GM12878 (cell line): ENCODE measurements at regions not wholly inside any gene's neighbourhood (a gene's known extent, or its start where the extent isn't known, plus 50 kb on each side); places are given as distances from the start of the nearest gene placed in this dataset.

Source experiments
- ATAC-seq: fragments of 200-7000 bp; cut with Tn5 transposase; 3 replicates; pipeline ENCODE4 v1.9.1; 2020; ENCODE audit warnings: mild to moderate bottlenecking, moderate library complexity
- BruUV-seq: library from RNA; stranded (reverse); fragments of 400-500 nt; replicated peaks from 2 replicates; lab custom pipeline; 2021; lab: Mats Ljungman, UMichigan
- CTCF ChIA-PET: fragments of 300-600 bp; sonication (Branson Sonifier 250); formaldehyde crosslinking; extraction: SDS; loops from one replicate; lab custom pipeline; 2021; ENCODE audit warnings: inconsistent platforms; lab: Yijun Ruan, JAX
- POLR2A ChIA-PET: fragments of 350-600 bp; formaldehyde crosslinking; extraction: SDS; loops from one replicate; lab custom pipeline; 2021; ENCODE audit warnings: inconsistent platforms; lab: Charles Lee
- RAD21 ChIA-PET: fragments of 300-600 bp; sonication (Branson Sonifier 250); formaldehyde crosslinking; loops from one replicate; lab custom pipeline; 2023; ENCODE audit warnings: antibody characterized with exemption; ENCODE audit not compliant: unreplicated experiment; lab: Charles Lee
- SMC1A ChIA-PET: fragments of 300-600 bp; sonication (Branson Sonifier 250); formaldehyde crosslinking; loops from one replicate; lab custom pipeline; 2023; ENCODE audit not compliant: unreplicated experiment, uncharacterized antibody; lab: Charles Lee
- DNase-seq: peaks from one replicate; pipeline ENCODE4 v3.0.0-alpha.2; 2011; ENCODE audit warnings: low read depth, low spot score
- FAIRE-seq: peaks from 3 replicates; lab custom pipeline; 2011; peaks lifted over from hg19 to GRCh38; lab: Jason Lieb, UNC
- H2AFZ ChIP-seq: 2 replicates; pipeline ENCODE4 v1.6.0; 2011; ENCODE audit warnings: low read depth, low read length, control low read depth; ENCODE audit not compliant: control insufficient read depth
- H3K27ac ChIP-seq: 2 replicates; pipeline ENCODE4 v1.5.1; 2011; ENCODE audit warnings: control low read depth; ENCODE audit not compliant: control insufficient read depth, insufficient read depth
- H3K27me3 ChIP-seq, 2 experiments: replicated peaks in 1 of 2; 2 replicates each; pipeline versions ENCODE4 v1.6.0 to v1.6.1; 2011; ENCODE audit warnings: low read length in 1 of 2; ENCODE audit not compliant: control insufficient read depth in 2 of 2, insufficient read depth in 2 of 2
- H3K36me3 ChIP-seq, 2 experiments: 2 replicates each; pipeline ENCODE4 v1.5.1; 2011; ENCODE audit warnings: low read length in 1 of 2; ENCODE audit not compliant: control insufficient read depth in 2 of 2, insufficient read depth in 2 of 2
- H3K4me1 ChIP-seq: 2 replicates; pipeline ENCODE4 v1.6.1; 2011; ENCODE audit warnings: mild to moderate bottlenecking, low read length, moderate library complexity, mixed read lengths; ENCODE audit not compliant: control insufficient read depth, insufficient read depth
- H3K4me2 ChIP-seq: 2 replicates; pipeline ENCODE4 v1.6.0; 2011; ENCODE audit warnings: control low read depth; ENCODE audit not compliant: control insufficient read depth, insufficient read depth
- H3K4me3 ChIP-seq: fragments of 200-600 bp; sonication (generic); 2 replicates; pipeline ENCODE4 v1.5.1; 2016
- H3K79me2 ChIP-seq: 2 replicates; pipeline ENCODE4 v1.6.0; 2011; ENCODE audit warnings: low read length; ENCODE audit not compliant: control insufficient read depth, insufficient read depth
- H3K9ac ChIP-seq: 2 replicates; pipeline ENCODE4 v1.8.0; 2011; ENCODE audit warnings: low read length, control low read depth, mixed read lengths; ENCODE audit not compliant: control insufficient read depth, insufficient read depth
- H3K9me3 ChIP-seq: replicated peaks from 3 replicates; pipeline ENCODE4 v1.5.1; 2011; ENCODE audit warnings: mild to moderate bottlenecking, low read length; ENCODE audit not compliant: control insufficient read depth, insufficient read depth
- H4K20me1 ChIP-seq: 2 replicates; pipeline ENCODE4 v1.6.0; 2011; ENCODE audit not compliant: control insufficient read depth, insufficient read depth
- BMI1 ChIP-seq: fragments of 450-650 bp; IDR thresholded peaks from 2 replicates; pipeline ENCODE4 v1.6.1; 2016; ENCODE audit warnings: mild to moderate bottlenecking, moderate library complexity, borderline replicate concordance
- CREM ChIP-seq: IDR thresholded peaks from 2 replicates; pipeline ENCODE4 v1.6.1; 2014; ENCODE audit warnings: antibody characterized with exemption, low read depth
- ESRRA ChIP-seq: IDR thresholded peaks from 2 replicates; pipeline ENCODE4 v1.6.1; 2012; ENCODE audit warnings: mild to moderate bottlenecking, low read length, improper control_type of control experiment
- EZH2 ChIP-seq: IDR thresholded peaks from 2 replicates; pipeline ENCODE4 v1.6.1; 2012; ENCODE audit warnings: low read depth, mild to moderate bottlenecking, control low read depth, inconsistent platforms, low read length, borderline replicate concordance; ENCODE audit not compliant: control insufficient read depth
- HDAC2 ChIP-seq: fragments of 200-600 bp; sonication (generic); IDR thresholded peaks from 2 replicates; pipeline ENCODE4 v1.6.1; 2017
- HDGF ChIP-seq: fragments of 450-650 bp; IDR thresholded peaks from 2 replicates; pipeline ENCODE4 v1.6.1; 2016; ENCODE audit warnings: antibody characterized with exemption
- IKZF2 ChIP-seq, 2 experiments: fragments of 450-650 bp; IDR thresholded peaks; 2 replicates each; pipeline ENCODE4 v1.6.1; 2017; ENCODE audit warnings: mild to moderate bottlenecking in 2 of 2, moderate library complexity in 2 of 2
- MEF2B ChIP-seq: fragments of 450-650 bp; IDR thresholded peaks from 2 replicates; pipeline ENCODE4 v1.6.1; 2018; ENCODE audit warnings: mild to moderate bottlenecking, moderate library complexity; ENCODE audit not compliant: partially characterized antibody, poor library complexity, severe bottlenecking
- NR2F1 ChIP-seq: fragments of 450-650 bp; conservative IDR thresholded peaks from 2 replicates; pipeline ENCODE4 v1.6.1; 2017; ENCODE audit warnings: mild to moderate bottlenecking
- RAD51 ChIP-seq: fragments of 450-650 bp; IDR thresholded peaks from 2 replicates; pipeline ENCODE4 v1.6.1; 2016; ENCODE audit warnings: moderate library complexity, mild to moderate bottlenecking, inconsistent platforms
- SIN3A ChIP-seq: IDR thresholded peaks from 2 replicates; pipeline ENCODE4 v1.6.1; 2012; ENCODE audit warnings: low read depth, low read length, improper control_type of control experiment
- SIX5 ChIP-seq: IDR thresholded peaks from 2 replicates; pipeline ENCODE4 v1.6.1; 2011; ENCODE audit warnings: mild to moderate bottlenecking, low read depth, low read length, moderate library complexity; ENCODE audit not compliant: severe bottlenecking
- SMC3 ChIP-seq: IDR thresholded peaks from 2 replicates; pipeline ENCODE4 v1.6.1; 2011; ENCODE audit warnings: low read length, improper control_type of control experiment, borderline replicate concordance
- SP1 ChIP-seq: IDR thresholded peaks from one replicate; pipeline ENCODE4 v1.6.1; 2011; ENCODE audit warnings: low read depth, low read length
- STAT3 ChIP-seq: IDR thresholded peaks from 2 replicates; pipeline ENCODE4 v1.6.1; 2011; ENCODE audit warnings: low read depth, low read length, improper control_type of control experiment
- ZNF207 ChIP-seq: fragments of 450-650 bp; IDR thresholded peaks from 2 replicates; pipeline ENCODE4 v1.6.1; 2014; ENCODE audit warnings: antibody characterized with exemption, mild to moderate bottlenecking, borderline replicate concordance
- ZNF217 ChIP-seq: fragments of 450-650 bp; IDR thresholded peaks from 2 replicates; pipeline ENCODE4 v1.6.1; 2017; ENCODE audit warnings: antibody characterized with exemption, mild to moderate bottlenecking
- WGBS: methylation state at CpG from one replicate; pipeline ENCODE4 v1.1.6; 2016; ENCODE audit warnings: low lambda C conversion rate; ENCODE audit not compliant: insufficient replicate concordance, insufficient coverage; ENCODE audit errors: missing lambda C conversion rate; 5-methylcytosine and 5-hydroxymethylcytosine counted together
- in situ Hi-C: fragments of 300-500 bp; cut with MboI; formaldehyde crosslinking; loops from 9 replicates; pipeline ENCODE4 v1.14.3; 2018; ENCODE audit warnings: mixed read lengths
- intact Hi-C: fragments of 100-400 bp; cut with micrococcal nuclease; formaldehyde crosslinking; loops from one replicate; pipeline ENCODE4 v1.14.2; 2022; ENCODE audit not compliant: unreplicated experiment
- TF ChIP-seq, protein P1 (sequence below), 3 experiments: IDR thresholded peaks in 2 of 3; conservative IDR thresholded peaks in 1 of 3; 2 replicates each; pipeline ENCODE4 v1.5.1; 2011; ENCODE audit warnings: low read depth in 3 of 3, low read length in 3 of 3, mild to moderate bottlenecking in 3 of 3, control low read depth in 2 of 3, moderate library complexity in 2 of 3, inconsistent platforms in 1 of 3, mixed read lengths in 1 of 3; ENCODE audit not compliant: control insufficient read depth in 2 of 3, insufficient read depth in 1 of 3; ENCODE audit errors: extremely low read depth in 1 of 3

DNA sequence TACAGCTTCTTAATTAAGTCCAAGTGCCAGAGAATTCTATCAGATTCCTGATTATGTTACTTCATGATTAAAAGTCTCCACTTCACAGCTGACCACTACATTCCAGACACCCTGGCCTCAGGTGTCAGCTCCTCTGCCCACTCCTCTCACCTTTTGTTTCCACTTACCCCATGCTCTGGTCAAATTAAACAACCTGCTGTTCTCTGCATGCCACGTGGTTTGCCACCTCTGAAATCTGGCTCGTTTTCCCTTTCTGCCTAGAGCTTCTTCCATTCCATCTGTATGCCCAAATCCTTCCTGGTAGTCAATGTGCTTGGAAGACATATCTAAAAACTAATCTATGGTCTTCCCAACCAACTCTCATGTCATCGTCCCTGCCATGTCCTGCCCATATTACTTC lies 158.6 kb downstream of the ICE1 start (continued):
- TF ChIP-seq SMC3 (no peak), STAT3 (no peak), SIX5 (no peak), HDAC2 (no peak), HDGF (no peak)

DNA sequence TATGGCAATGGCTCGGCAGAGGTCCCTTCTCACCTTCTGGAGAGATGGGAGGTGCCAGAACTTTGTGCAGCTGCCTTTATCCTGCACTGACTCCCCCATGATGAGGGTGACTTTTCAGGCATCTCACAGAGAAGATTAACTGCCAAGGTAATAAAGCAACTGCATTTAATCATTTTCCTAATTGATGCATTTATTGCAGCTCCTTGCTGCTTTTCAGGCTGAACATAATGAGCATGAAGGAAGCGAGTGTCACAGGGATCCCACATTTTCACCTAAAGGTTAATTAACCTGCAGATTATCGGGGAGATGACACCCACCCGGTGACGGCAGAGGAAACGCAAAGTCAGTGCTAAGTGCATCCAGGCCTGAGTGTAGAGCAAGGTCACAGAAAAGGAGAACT lies 154.3 kb downstream of the ICE1 start:
- RAD21 ChIA-PET, result no interaction called here
- intact Hi-C loops, result no loop called here
- H3K36me3 ChIP-seq, result no peaks in the 10 kb centered on the region
- TF ChIP-seq IKZF2 (IDR thresholded peaks at IDR 0.05) (no peak), NR2F1 (no peak), BMI1 (no peak)
- TF ChIP-seq, all 136 proteins: peak for 0
- H3K9ac ChIP-seq, result no peak overlapping the region
- H4K20me1 ChIP-seq, result no peaks in the 10 kb centered on the region
- in situ Hi-C loops, result no loop called here
- ChIA-PET CTCF (no interaction called here), SMC1A (interaction anchor here (0.7 kb wide), 1 partner anchor 236 kb away, joined by 3 read pairs; no protein-coding TSS in a partner anchor), POLR2A (no interaction called here)
- no peak overlapping the region for H3K4me3 ChIP-seq
- FAIRE-seq, result no peak
- no peak for ATAC-seq
- no peaks in the 10 kb centered on the region for H3K79me2 ChIP-seq
- no peaks in the 10 kb centered on the region for H3K27me3 ChIP-seq
- 57% methylated on average over 6 of the region's 6 CpGs for WGBS
- no peak overlapping the region for H2AFZ ChIP-seq
- H3K27ac ChIP-seq, result no peak overlapping the region
- DNase-seq, result no peak
- H3K4me2 ChIP-seq, result no peak overlapping the region
- no peaks in the 10 kb centered on the region for H3K9me3 ChIP-seq
- BruUV-seq, result no TSS peak
- H3K4me1 ChIP-seq, result no peaks in the 10 kb centered on the region

DNA sequence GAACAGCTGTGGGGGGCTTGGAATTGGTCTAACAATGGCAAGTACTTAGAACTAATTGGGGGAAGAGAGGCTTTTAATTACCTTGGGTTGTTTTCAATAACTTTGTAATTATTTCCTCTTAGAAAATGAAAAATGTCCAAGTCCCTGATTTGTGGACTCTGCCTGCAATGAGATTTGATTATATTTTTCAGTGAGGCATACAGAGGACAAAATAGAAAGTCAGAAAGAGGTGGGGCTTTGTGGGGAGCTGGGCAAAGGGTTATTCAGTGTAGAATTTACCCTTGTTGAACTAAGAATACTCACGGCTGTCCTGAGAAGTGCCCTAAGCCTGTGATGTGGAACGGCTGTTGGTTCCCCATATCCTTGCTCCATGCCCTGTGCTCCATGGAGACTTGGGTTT lies 153.0 kb downstream of the ICE1 start:
- no peak for ATAC-seq
- in situ Hi-C loops, result no loop called here
- 65% methylated on average over 2 of the region's 2 CpGs for WGBS
- TF ChIP-seq SIN3A (no peak), HDAC2 (no peak), ZNF217 (no peak), RAD51 (no peak), CREM (no peak), EZH2 (no peak), MEF2B (no peak), ZNF207 (no peak), NR2F1 (no peak), ESRRA (no peak), SP1 (no peak)
- TF ChIP-seq, protein P1, sequence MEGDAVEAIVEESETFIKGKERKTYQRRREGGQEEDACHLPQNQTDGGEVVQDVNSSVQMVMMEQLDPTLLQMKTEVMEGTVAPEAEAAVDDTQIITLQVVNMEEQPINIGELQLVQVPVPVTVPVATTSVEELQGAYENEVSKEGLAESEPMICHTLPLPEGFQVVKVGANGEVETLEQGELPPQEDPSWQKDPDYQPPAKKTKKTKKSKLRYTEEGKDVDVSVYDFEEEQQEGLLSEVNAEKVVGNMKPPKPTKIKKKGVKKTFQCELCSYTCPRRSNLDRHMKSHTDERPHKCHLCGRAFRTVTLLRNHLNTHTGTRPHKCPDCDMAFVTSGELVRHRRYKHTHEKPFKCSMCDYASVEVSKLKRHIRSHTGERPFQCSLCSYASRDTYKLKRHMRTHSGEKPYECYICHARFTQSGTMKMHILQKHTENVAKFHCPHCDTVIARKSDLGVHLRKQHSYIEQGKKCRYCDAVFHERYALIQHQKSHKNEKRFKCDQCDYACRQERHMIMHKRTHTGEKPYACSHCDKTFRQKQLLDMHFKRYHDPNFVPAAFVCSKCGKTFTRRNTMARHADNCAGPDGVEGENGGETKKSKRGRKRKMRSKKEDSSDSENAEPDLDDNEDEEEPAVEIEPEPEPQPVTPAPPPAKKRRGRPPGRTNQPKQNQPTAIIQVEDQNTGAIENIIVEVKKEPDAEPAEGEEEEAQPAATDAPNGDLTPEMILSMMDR (IDR thresholded peaks at IDR 0.05 in 2 of 3, conservative IDR thresholded peaks at IDR 0.05 in 1 of 3; ENCODE audit: control insufficient read depth in 2 of 3, extremely low read depth in 1 of 3, insufficient read depth in 1 of 3, low read depth in 3 of 3, low read length in 3 of 3), result no peak

More for the DNA sequence above, 153.0 kb downstream of the ICE1 start:
- Histone ChIP-seq H3K9ac (no peak overlapping the region), H3K79me2 (no peaks in the 10 kb centered on the region), H3K9me3 (no peaks in the 10 kb centered on the region), H2AFZ (no peak overlapping the region), H3K4me2 (no peak overlapping the region), H4K20me1 (no peaks in the 10 kb centered on the region), H3K27me3 (no peaks in the 10 kb centered on the region), H3K4me1 (no peaks in the 10 kb centered on the region), H3K27ac (no peak overlapping the region), H3K36me3 (no peaks in the 10 kb centered on the region), H3K4me3 (no peak overlapping the region)
- SMC1A ChIA-PET, result no interaction called here
- no TSS peak for BruUV-seq
- CTCF ChIA-PET, result interaction anchor here (1.3 kb wide), 1 partner anchor 10 kb away, joined by 3 read pairs; no protein-coding TSS in a partner anchor
- intact Hi-C loops, result no loop called here
- FAIRE-seq (no peak), DNase-seq (no peak)
- RAD21 ChIA-PET, result no interaction called here
- POLR2A ChIA-PET, result no interaction called here
